GM19035 (cell line): ENCODE measurements at regions not wholly inside any gene's neighbourhood (a gene's known extent, or its start where the extent isn't known, plus 50 kb on each side); places are given as distances from the start of the nearest gene placed in this dataset.

Experiments used
- ATAC-seq: cut with Tn5 transposase; IDR thresholded peaks from one replicate; pipeline ENCODE4 v1.9.1; 2021; ENCODE audit not compliant: unreplicated experiment

- ATAC-seq, result no peak
Measured at GRCh38 chr1:218863987-218864386, 309.7 kb upstream of the LYPLAL1 start.

DNA sequence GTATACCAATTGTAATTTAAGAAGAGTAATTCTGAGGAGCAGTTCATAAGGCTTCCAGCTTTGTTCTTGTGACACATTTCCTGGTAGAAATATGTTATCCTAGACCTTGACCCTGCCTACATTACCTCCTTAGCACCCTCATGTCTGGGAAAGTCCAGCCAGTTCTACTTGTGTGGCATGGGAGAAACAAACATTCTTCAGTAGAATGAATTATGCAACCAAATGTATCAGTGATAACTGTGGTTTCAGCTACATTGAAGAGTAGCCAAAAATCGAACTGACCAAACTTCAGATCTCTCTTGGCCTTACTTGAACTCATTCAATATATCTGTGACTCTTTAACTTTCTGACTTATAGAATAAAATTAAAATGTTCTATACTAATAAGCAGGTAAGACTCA, 308.1 kb upstream of the LYPLAL1 start:
- ATAC-seq, result no peak

DNA sequence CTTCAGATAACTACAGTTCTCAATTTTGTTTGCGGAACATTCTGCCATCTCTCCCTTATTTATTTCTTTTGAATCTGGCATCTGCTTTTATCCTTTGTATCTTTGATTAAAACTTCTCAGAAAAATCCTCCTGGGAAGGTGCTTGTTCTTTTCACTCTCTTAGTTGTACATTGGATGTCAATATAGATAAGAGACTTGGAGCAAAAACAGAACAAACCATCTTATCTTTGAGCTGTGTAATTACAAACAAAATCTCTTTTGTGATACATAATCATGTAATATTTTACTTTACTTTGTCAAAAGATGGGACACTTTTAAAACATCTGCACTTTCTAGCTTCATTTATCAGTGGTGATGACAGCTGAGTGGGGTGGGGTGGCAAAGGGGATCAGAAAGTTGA, 307.2 kb upstream of the LYPLAL1 start:
- no peak for ATAC-seq

DNA sequence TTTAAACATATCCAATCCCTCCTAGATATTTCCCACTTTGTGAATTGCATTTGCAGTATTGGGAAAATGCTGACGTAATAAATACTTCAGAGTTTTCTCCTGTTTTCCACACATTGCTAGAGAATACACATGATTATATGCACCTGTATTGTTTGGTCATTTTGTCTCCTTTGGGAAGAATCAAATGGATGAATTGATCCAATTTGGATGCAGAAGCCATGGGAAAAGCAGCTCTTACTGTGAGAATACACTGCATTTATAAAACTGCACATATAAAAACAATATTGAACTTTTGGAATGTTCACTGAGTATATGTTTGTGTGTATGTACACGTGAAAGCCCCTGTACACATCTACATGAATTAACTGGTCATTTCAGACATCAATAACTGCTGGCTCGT, 306.6 kb upstream of the LYPLAL1 start:
- no peak for ATAC-seq

GRCh38 chr1:218867941-218868626, 305.6 kb upstream of the LYPLAL1 start:
- no peak for ATAC-seq

GRCh38 chr1:218869276-218869675, 304.4 kb upstream of the LYPLAL1 start:
- no peak for ATAC-seq

DNA sequence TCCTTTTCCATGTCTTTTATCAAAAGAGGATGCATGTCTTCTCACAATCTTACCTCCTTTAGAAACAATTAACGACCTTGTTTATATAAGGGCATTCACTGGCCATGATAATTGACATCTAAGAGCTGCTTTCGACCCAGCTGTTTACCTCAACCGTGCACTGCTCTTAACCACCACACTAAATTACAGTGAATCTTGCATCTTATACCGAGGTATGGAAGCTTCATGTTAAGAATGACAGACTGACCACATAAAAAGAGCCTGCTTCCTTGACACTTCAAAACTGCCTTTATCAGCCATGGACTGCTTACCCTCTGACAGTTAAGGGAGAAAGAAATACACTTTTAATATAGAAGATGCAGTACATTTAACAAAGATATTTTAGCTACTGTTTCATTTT, 301.7 kb upstream of the LYPLAL1 start:
- no peak for ATAC-seq

DNA sequence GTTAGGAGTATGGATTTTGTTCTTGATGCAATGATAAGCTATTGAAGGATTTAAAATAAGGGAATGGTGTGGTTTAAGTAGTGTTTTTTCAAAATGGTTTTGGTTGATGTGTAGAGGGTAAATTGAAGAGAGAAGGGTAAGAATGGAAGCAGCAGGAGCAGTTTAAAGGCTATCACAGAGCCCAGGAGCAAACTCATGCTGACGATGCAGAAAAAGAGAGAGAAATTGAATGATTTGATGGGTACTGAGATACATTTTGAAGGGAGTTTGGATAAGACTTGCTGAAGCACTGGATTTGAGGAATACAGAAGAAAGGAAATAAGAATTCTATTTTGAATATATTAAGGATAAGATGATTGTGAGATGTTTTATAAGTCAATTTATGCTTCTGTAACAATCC, 300.8 kb upstream of the LYPLAL1 start:
- no peak for ATAC-seq

DNA sequence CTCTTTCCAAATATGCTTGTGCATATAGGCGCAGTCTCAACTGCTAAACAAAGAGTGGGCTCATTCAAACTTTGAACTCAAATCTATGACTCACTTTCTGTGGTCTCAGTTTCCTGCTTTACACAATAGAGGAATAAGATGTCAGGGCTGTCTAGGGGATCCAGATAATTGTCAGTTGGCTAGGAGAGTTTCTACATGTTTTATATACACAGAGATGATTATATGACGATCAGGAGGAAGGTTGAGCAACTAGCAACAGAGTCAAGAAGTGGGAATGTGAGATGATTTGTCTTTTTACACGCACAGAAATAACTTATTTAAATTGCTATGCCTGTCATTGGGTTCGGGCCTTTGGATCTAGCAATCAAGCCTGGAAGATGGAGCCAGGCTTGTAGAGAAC, 299.4 kb upstream of the LYPLAL1 start:
- no peak for ATAC-seq

DNA sequence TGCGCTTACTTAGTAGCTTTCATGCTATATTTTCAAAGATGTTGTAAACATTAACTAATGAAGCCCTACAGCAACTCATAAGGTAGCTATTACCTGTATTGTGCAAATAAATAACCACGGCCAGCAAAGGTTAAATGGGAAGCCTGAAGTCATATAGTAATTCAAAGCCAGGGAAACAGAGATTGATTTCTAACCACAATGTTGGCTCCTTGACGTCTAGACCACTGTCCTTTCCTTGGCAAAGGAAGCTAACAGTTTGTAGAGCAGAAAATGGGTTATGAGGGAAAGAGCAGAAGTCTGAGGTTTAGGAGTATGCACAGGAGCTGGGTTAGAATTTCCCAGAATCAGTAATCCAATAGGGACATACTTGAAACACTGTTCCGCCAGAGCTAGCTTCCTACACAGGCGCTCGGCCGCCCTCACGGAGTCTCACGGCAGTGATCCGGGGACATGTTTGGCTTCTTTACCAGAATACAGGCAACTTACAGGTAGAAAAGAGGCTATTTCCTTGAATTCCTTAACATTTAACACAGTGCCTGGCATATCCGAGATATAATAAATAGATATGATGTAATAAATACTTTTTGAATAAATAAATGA, 298.8 kb upstream of the LYPLAL1 start:
- no peak for ATAC-seq

DNA sequence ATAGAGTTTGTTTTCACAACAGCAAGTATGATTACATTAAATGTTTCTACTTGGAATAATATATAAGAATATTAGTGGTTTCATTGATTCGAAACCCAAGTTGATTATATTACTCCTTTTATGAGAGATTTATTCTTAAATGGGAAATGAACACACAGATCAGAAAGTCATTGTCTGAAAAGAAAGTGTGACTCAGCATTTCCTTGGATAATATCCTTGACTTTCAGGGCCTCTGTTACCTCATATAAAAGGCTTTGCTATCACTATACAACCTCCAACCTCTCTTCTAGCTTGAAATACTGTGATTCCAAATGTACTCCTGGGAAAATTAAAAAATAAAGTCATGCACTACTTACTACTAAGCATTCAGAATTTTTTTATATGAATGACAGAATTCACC, 295.3 kb upstream of the LYPLAL1 start:
- no peak for ATAC-seq

- ATAC-seq, result no peak
Measured at GRCh38 chr1:218880484-218881060, 293.1 kb upstream of the LYPLAL1 start.

- ATAC-seq, result no peak
Measured at GRCh38 chr1:218882454-218882853, 291.2 kb upstream of the LYPLAL1 start.

- no peak for ATAC-seq
Measured at GRCh38 chr1:218886101-218886871, 287.4 kb upstream of the LYPLAL1 start.

- ATAC-seq, result no peak
Measured at GRCh38 chr1:218887141-218887925, 286.3 kb upstream of the LYPLAL1 start.

- ATAC-seq, result no peak
Measured at GRCh38 chr1:218890451-218890850, 283.2 kb upstream of the LYPLAL1 start.

- ATAC-seq, result no peak
Measured at GRCh38 chr1:218891577-218891976, 282.1 kb upstream of the LYPLAL1 start.

GRCh38 chr1:218895064-218895587, 278.6 kb upstream of the LYPLAL1 start:
- ATAC-seq, result no peak

DNA sequence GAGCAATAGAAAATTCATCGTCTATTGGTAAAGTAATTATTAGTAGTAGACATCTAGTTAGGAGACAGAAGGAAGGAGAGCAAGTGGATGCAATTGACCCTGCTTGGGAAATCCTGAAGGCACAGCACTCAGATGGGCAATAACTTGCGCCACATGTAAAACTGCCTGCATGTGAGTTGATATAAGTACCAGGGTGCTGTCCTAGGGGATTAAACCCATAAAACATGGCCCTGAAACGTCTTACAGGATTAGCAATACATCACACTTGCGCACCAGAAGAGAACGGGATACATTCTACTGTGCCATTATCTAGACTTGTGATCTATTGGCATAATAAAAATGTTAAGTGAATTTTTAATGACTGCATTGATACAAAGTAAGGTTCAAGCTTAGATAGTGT, 277.5 kb upstream of the LYPLAL1 start:
- no peak for ATAC-seq

- no peak for ATAC-seq
Measured at GRCh38 chr1:218898921-218899320, 274.8 kb upstream of the LYPLAL1 start.

- ATAC-seq, result no peak
Measured at GRCh38 chr1:218900615-218901014, 273.1 kb upstream of the LYPLAL1 start.
